MCF 10A (cell line): ENCODE measurements at regions not wholly inside any gene's neighbourhood (a gene's known extent, or its start where the extent isn't known, plus 50 kb on each side); places are given as distances from the start of the nearest gene placed in this dataset.

Source experiments
- BruUV-seq: library from RNA; stranded (reverse); fragments of 400-500 nt; replicated peaks from 2 replicates; lab custom pipeline; 2021; lab: Mats Ljungman, UMichigan
- CTCF ChIA-PET: fragments of 300-600 bp; sonication (Branson Sonifier 250); formaldehyde crosslinking; extraction: SDS; loops from one replicate; lab custom pipeline; 2021; ENCODE audit warnings: antibody characterized with exemption, inconsistent platforms; lab: Yijun Ruan, JAX
- POLR2A ChIA-PET: fragments of 300-600, 350-650 bp; sonication (Branson Sonifier 250); formaldehyde crosslinking; extraction: SDS; loops from one replicate; lab custom pipeline; 2020; ENCODE audit warnings: antibody characterized with exemption, inconsistent platforms; lab: Yijun Ruan, JAX
- DNase-seq: peaks from one replicate; pipeline ENCODE4 v3.0.0-alpha.2; 2018; ENCODE audit not compliant: unreplicated experiment
- H3K27ac Mint-ChIP-seq: one replicate; pipeline ENCODE4 v1.8.0; 2022; ENCODE audit warnings: mild to moderate bottlenecking, low read depth, mixed read lengths; ENCODE audit not compliant: unreplicated experiment
- H3K27me3 Mint-ChIP-seq: one replicate; pipeline ENCODE4 v1.8.0; 2022; ENCODE audit warnings: mixed read lengths; ENCODE audit not compliant: insufficient read depth, unreplicated experiment
- H3K36me3 Mint-ChIP-seq: one replicate; pipeline ENCODE4 v1.8.0; 2022; ENCODE audit warnings: mild to moderate bottlenecking, moderate library complexity, mixed read lengths; ENCODE audit not compliant: insufficient read depth, unreplicated experiment
- H3K4me1 Mint-ChIP-seq: one replicate; pipeline ENCODE4 v1.8.0; 2022; ENCODE audit warnings: mixed read lengths; ENCODE audit not compliant: insufficient read depth, unreplicated experiment
- H3K4me3 Mint-ChIP-seq: one replicate; pipeline ENCODE4 v1.8.0; 2022; ENCODE audit warnings: mild to moderate bottlenecking, moderate library complexity, mixed read lengths; ENCODE audit not compliant: unreplicated experiment
- H3K9me3 Mint-ChIP-seq: one replicate; pipeline ENCODE4 v1.8.0; 2022; ENCODE audit warnings: mixed read lengths; ENCODE audit not compliant: unreplicated experiment
- CTCF ChIP-seq: fragments of 200-600 bp; IDR thresholded peaks from one replicate; pipeline ENCODE4 v1.8.0; 2022; ENCODE audit warnings: antibody characterized with exemption, mild to moderate bottlenecking; ENCODE audit not compliant: unreplicated experiment
- intact Hi-C: fragments of 100-400 bp; cut with micrococcal nuclease; formaldehyde crosslinking; loops from 2 replicates; pipeline ENCODE4 v1.14.1; 2022

- no peak for DNase-seq
- Mint-ChIP-seq H3K36me3 (no peaks in the 10 kb centered on the region), H3K9me3 (no peaks in the 10 kb centered on the region), H3K4me1 (no peaks in the 10 kb centered on the region), H3K27ac (no peak overlapping the region), H3K27me3 (no peaks in the 10 kb centered on the region), H3K4me3 (no peak overlapping the region)
- POLR2A ChIA-PET, result interaction anchor here (1.3 to 1.8 kb wide), 2 partner anchors 24 to 39 kb away, joined by 3 to 5 read pairs; no protein-coding TSS in a partner anchor
- BruUV-seq, result no TSS peak
- intact Hi-C loops, result no loop called here
- CTCF ChIA-PET, result interaction anchor here (0.9 kb wide), 1 partner anchor 25 kb away, joined by 3 read pairs; no protein-coding TSS in a partner anchor
- TF ChIP-seq CTCF, result no peak
Observed at GRCh38 chr1:239840336-239840735, 251.3 kb upstream of the FMN2 start.

- H3K4me3 Mint-ChIP-seq, result no peak overlapping the region
- no peaks in the 10 kb centered on the region for H3K9me3 Mint-ChIP-seq
- intact Hi-C loops, result no loop called here
- TF ChIP-seq CTCF, result no peak
- no peaks in the 10 kb centered on the region for H3K27me3 Mint-ChIP-seq
- no peaks in the 10 kb centered on the region for H3K36me3 Mint-ChIP-seq
- POLR2A ChIA-PET, result interaction anchor here (1.3 to 1.8 kb wide), 2 partner anchors 24 to 39 kb away, joined by 3 to 5 read pairs; no protein-coding TSS in a partner anchor
- BruUV-seq, result no TSS peak
- no peak for DNase-seq
- CTCF ChIA-PET, result interaction anchor here (0.9 kb wide), 1 partner anchor 25 kb away, joined by 3 read pairs; no protein-coding TSS in a partner anchor
- H3K4me1 Mint-ChIP-seq, result no peaks in the 10 kb centered on the region
- no peak overlapping the region for H3K27ac Mint-ChIP-seq
Observed at GRCh38 chr1:239840790-239841189, 250.9 kb upstream of the FMN2 start.

- CTCF ChIA-PET, result no interaction called here
- no peaks in the 10 kb centered on the region for H3K4me1 Mint-ChIP-seq
- no peak overlapping the region for H3K27ac Mint-ChIP-seq
- no peaks in the 10 kb centered on the region for H3K27me3 Mint-ChIP-seq
- no peak for DNase-seq
- POLR2A ChIA-PET, result interaction anchor here (1.8 kb wide), 1 partner anchor 25 kb away, joined by 5 read pairs; no protein-coding TSS in a partner anchor
- H3K4me3 Mint-ChIP-seq, result no peak overlapping the region
- H3K9me3 Mint-ChIP-seq, result no peaks in the 10 kb centered on the region
- no TSS peak for BruUV-seq
- no peaks in the 10 kb centered on the region for H3K36me3 Mint-ChIP-seq
- intact Hi-C loops, result no loop called here
- TF ChIP-seq CTCF, result no peak
Observed at GRCh38 chr1:239841631-239842030, 250.1 kb upstream of the FMN2 start.

- H3K4me1 Mint-ChIP-seq, result no peaks in the 10 kb centered on the region
Observed at GRCh38 chr1:239843541-239843940, 248.1 kb upstream of the FMN2 start.

More at GRCh38 chr1:239843541-239843940, 248.1 kb upstream of the FMN2 start:
- H3K4me3 Mint-ChIP-seq, result no peak overlapping the region
- no TSS peak for BruUV-seq
- DNase-seq, result no peak
- H3K36me3 Mint-ChIP-seq, result no peaks in the 10 kb centered on the region
- CTCF ChIA-PET, result no interaction called here
- no peaks in the 10 kb centered on the region for H3K9me3 Mint-ChIP-seq
- intact Hi-C loops, result no loop called here
- no peaks in the 10 kb centered on the region for H3K27me3 Mint-ChIP-seq
- no peak for TF ChIP-seq CTCF
- H3K27ac Mint-ChIP-seq, result no peak overlapping the region
- POLR2A ChIA-PET, result no interaction called here
